Liver (tissue), 7 donors: ENCODE measurements at regions not wholly inside any gene's neighbourhood (a gene's known extent, or its start where the extent isn't known, plus 50 kb on each side); places are given as distances from the start of the nearest gene placed in this dataset.

ENCODE experiments used
- DNase-seq: peaks from one replicate; pipeline ENCODE4 v3.0.0-alpha.2; 2017; ENCODE audit warnings: low spot score
- H3K27ac ChIP-seq, 2 donors: one replicate each; pipeline ENCODE4 v1.7.0; 2013; ENCODE audit warnings: inconsistent platforms in 2 of 2, low read length in 2 of 2, control low read depth in 1 of 2, low read depth in 1 of 2, mild to moderate bottlenecking in 1 of 2
- H3K27me3 ChIP-seq, 4 donors: one replicate each; pipeline versions ENCODE4 v1.6.1 to v1.7.0; 2013; ENCODE audit warnings: low read length in 3 of 4, inconsistent platforms in 1 of 4, mild to moderate bottlenecking in 1 of 4, moderate library complexity in 1 of 4; ENCODE audit not compliant: control insufficient read depth in 4 of 4, insufficient read depth in 4 of 4
- H3K36me3 ChIP-seq, 4 donors: one replicate each; pipeline versions ENCODE4 v1.6.1 to v1.7.0; 2013; ENCODE audit warnings: low read length in 3 of 4, mild to moderate bottlenecking in 3 of 4, low read depth in 1 of 4, moderate library complexity in 1 of 4; ENCODE audit not compliant: control insufficient read depth in 4 of 4, insufficient read depth in 3 of 4
- H3K4me1 ChIP-seq, 4 donors: one replicate each; pipeline versions ENCODE4 v1.6.1 to v1.7.0; 2013; ENCODE audit warnings: low read length in 3 of 4, mild to moderate bottlenecking in 3 of 4, moderate library complexity in 1 of 4; ENCODE audit not compliant: control insufficient read depth in 4 of 4, insufficient read depth in 4 of 4
- H3K4me3 ChIP-seq, 3 donors: one replicate each; pipeline versions ENCODE4 v1.6.1 to v1.7.0; 2013; ENCODE audit warnings: low read length in 3 of 3, control low read depth in 1 of 3, low read depth in 1 of 3, mild to moderate bottlenecking in 1 of 3
- H3K9ac ChIP-seq, 2 donors: one replicate each; pipeline ENCODE4 v1.7.0; 2013; ENCODE audit warnings: low read length in 2 of 2, mild to moderate bottlenecking in 2 of 2, moderate library complexity in 2 of 2, control low read depth in 1 of 2, low read depth in 1 of 2
- H3K9me3 ChIP-seq, 4 donors: one replicate each; pipeline versions ENCODE4 v1.6.1 to v1.7.0; 2013; ENCODE audit warnings: low read length in 3 of 4; ENCODE audit not compliant: control insufficient read depth in 4 of 4
- EGR1 ChIP-seq, 2 donors: IDR thresholded peaks; 2 replicates each; pipeline ENCODE4 v1.6.1; 2016 to 2018; ENCODE audit warnings: antibody characterized with exemption in 2 of 2, low read depth in 2 of 2
- FOXA2 ChIP-seq: IDR thresholded peaks from 2 replicates; pipeline ENCODE4 v1.6.1; 2016; ENCODE audit warnings: antibody characterized with exemption
- GABPA ChIP-seq, 2 donors: IDR thresholded peaks in 1 of 2; conservative IDR thresholded peaks in 1 of 2; 2 replicates each; pipeline ENCODE4 v1.6.1; 2016; ENCODE audit warnings: antibody characterized with exemption in 2 of 2, mild to moderate bottlenecking in 1 of 2, moderate library complexity in 1 of 2
- HNF4A ChIP-seq, 2 donors: conservative IDR thresholded peaks; 2 replicates each; pipeline ENCODE4 v1.6.1; 2016; ENCODE audit warnings: antibody characterized with exemption in 2 of 2, mild to moderate bottlenecking in 2 of 2
- HNF4G ChIP-seq: IDR thresholded peaks from 2 replicates; pipeline ENCODE4 v1.6.1; 2016; ENCODE audit warnings: antibody characterized with exemption
- JUND ChIP-seq, 2 donors: IDR thresholded peaks; 2 replicates each; pipeline ENCODE4 v1.6.1; 2016; ENCODE audit warnings: antibody characterized with exemption in 2 of 2
- NR2F2 ChIP-seq: IDR thresholded peaks from 2 replicates; pipeline ENCODE4 v1.6.1; 2016; ENCODE audit warnings: antibody characterized with exemption
- RAD21 ChIP-seq, 2 donors: IDR thresholded peaks; 2 replicates each; pipeline ENCODE4 v1.6.1; 2016; ENCODE audit warnings: antibody characterized with exemption in 2 of 2, mild to moderate bottlenecking in 2 of 2
- RXRA ChIP-seq, 2 donors: IDR thresholded peaks; 2 replicates each; pipeline ENCODE4 v1.6.1; 2017 to 2018; ENCODE audit warnings: antibody characterized with exemption in 2 of 2, mild to moderate bottlenecking in 1 of 2
- TAF1 ChIP-seq: conservative IDR thresholded peaks from 2 replicates; pipeline ENCODE4 v1.6.1; 2016; ENCODE audit warnings: antibody characterized with exemption, mild to moderate bottlenecking
- YY1 ChIP-seq: IDR thresholded peaks from 2 replicates; pipeline ENCODE4 v1.6.1; 2016; ENCODE audit warnings: antibody characterized with exemption, mild to moderate bottlenecking
- ZBTB33 ChIP-seq: IDR thresholded peaks from 2 replicates; pipeline ENCODE4 v1.6.1; 2016; ENCODE audit warnings: antibody characterized with exemption
- WGBS: extraction: QIAGEN DNeasy Blood & Tissue Kit; methylation state at CpG from one replicate; pipeline ENCODE4 v1.1.7; 2013; 5-methylcytosine and 5-hydroxymethylcytosine counted together
- TF ChIP-seq, protein P1 (sequence below): IDR thresholded peaks from 2 replicates; pipeline ENCODE4 v1.6.1; 2016; ENCODE audit warnings: antibody characterized with exemption
- TF ChIP-seq, protein P2 (sequence below): IDR thresholded peaks from 2 replicates; pipeline ENCODE4 v1.6.1; 2016; ENCODE audit warnings: antibody characterized with exemption, mild to moderate bottlenecking
- donor health status: healthy.
- donor health status: healthy.
- donor health status: healthy.
- donor health status: healthy.

- 94% methylated on average over 3 of the region's 3 CpGs for WGBS
- no peak overlapping the region for H3K27ac ChIP-seq
- H3K9me3 ChIP-seq, result no peaks in the 10 kb centered on the region
- H3K9ac ChIP-seq, result no peak overlapping the region
- DNase-seq, result no peak
- TF ChIP-seq, protein P1, sequence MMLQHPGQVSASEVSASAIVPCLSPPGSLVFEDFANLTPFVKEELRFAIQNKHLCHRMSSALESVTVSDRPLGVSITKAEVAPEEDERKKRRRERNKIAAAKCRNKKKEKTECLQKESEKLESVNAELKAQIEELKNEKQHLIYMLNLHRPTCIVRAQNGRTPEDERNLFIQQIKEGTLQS, result no peak
- no peak for TF ChIP-seq YY1
- no peak for TF ChIP-seq ZBTB33
- no peak for TF ChIP-seq EGR1 (IDR thresholded peaks at IDR 0.05; ENCODE audit: low read depth in 2 of 2)
- TF ChIP-seq JUND (IDR thresholded peaks at IDR 0.05), result no peak
- TF ChIP-seq HNF4A (conservative IDR thresholded peaks at IDR 0.05), result no peak
- TF ChIP-seq RXRA (IDR thresholded peaks at IDR 0.05), result no peak
- no peak for TF ChIP-seq RAD21 (IDR thresholded peaks at IDR 0.05)
- TF ChIP-seq TAF1, result no peak
- no peak for TF ChIP-seq HNF4G
- TF ChIP-seq GABPA (IDR thresholded peaks at IDR 0.05 in 1 of 2, conservative IDR thresholded peaks at IDR 0.05 in 1 of 2), result no peak
- no peak for TF ChIP-seq FOXA2
- TF ChIP-seq, protein P2, sequence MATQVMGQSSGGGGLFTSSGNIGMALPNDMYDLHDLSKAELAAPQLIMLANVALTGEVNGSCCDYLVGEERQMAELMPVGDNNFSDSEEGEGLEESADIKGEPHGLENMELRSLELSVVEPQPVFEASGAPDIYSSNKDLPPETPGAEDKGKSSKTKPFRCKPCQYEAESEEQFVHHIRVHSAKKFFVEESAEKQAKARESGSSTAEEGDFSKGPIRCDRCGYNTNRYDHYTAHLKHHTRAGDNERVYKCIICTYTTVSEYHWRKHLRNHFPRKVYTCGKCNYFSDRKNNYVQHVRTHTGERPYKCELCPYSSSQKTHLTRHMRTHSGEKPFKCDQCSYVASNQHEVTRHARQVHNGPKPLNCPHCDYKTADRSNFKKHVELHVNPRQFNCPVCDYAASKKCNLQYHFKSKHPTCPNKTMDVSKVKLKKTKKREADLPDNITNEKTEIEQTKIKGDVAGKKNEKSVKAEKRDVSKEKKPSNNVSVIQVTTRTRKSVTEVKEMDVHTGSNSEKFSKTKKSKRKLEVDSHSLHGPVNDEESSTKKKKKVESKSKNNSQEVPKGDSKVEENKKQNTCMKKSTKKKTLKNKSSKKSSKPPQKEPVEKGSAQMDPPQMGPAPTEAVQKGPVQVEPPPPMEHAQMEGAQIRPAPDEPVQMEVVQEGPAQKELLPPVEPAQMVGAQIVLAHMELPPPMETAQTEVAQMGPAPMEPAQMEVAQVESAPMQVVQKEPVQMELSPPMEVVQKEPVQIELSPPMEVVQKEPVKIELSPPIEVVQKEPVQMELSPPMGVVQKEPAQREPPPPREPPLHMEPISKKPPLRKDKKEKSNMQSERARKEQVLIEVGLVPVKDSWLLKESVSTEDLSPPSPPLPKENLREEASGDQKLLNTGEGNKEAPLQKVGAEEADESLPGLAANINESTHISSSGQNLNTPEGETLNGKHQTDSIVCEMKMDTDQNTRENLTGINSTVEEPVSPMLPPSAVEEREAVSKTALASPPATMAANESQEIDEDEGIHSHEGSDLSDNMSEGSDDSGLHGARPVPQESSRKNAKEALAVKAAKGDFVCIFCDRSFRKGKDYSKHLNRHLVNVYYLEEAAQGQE, result no peak
- TF ChIP-seq NR2F2, result no peak
- H3K4me3 ChIP-seq, result no peak overlapping the region
- H3K27me3 ChIP-seq, result no peaks in the 10 kb centered on the region
- H3K36me3 ChIP-seq, result no peaks in the 10 kb centered on the region
- H3K4me1 ChIP-seq, result peaks cover 0 to 4% (median 0%) of the 10 kb centered on the region in 4 donors
Observed at GRCh38 chr5:100444961-100445360, 90.2 kb upstream of the FAM174A start.

- H3K4me3 ChIP-seq, result no peak overlapping the region
- no peak for TF ChIP-seq YY1
- no peak for TF ChIP-seq GABPA (IDR thresholded peaks at IDR 0.05 in 1 of 2, conservative IDR thresholded peaks at IDR 0.05 in 1 of 2)
- no peak for TF ChIP-seq TAF1
- TF ChIP-seq HNF4G, result no peak
- no peak for TF ChIP-seq ZBTB33
- TF ChIP-seq RAD21 (IDR thresholded peaks at IDR 0.05), result no peak
- TF ChIP-seq RXRA (IDR thresholded peaks at IDR 0.05), result no peak
- TF ChIP-seq JUND (IDR thresholded peaks at IDR 0.05), result no peak
- no peaks in the 10 kb centered on the region for H3K27me3 ChIP-seq
- H3K9me3 ChIP-seq, result no peaks in the 10 kb centered on the region
- no peak overlapping the region for H3K9ac ChIP-seq
- H3K4me1 ChIP-seq, result no peaks in the 10 kb centered on the region
- 85% methylated on average over 4 of the region's 4 CpGs for whole genome bisulfite sequencing
- no peak for DNase-seq
- no peaks in the 10 kb centered on the region for H3K36me3 ChIP-seq
- H3K27ac ChIP-seq, result no peak overlapping the region
Observed at GRCh38 chr5:100434815-100435214, 100.4 kb upstream of the FAM174A start.
